GM13976 (cell line): ENCODE measurements at regions not wholly inside any gene's neighbourhood (a gene's known extent, or its start where the extent isn't known, plus 50 kb on each side); places are given as distances from the start of the nearest gene placed in this dataset.

Experiments
- DNase-seq: peaks from one replicate; pipeline ENCODE4 v3.0.0; 2012; ENCODE audit warnings: low spot score
- CTCF ChIP-seq: IDR thresholded peaks from 2 replicates; pipeline ENCODE4 v1.5.1; 2012; ENCODE audit warnings: borderline replicate concordance, mild to moderate bottlenecking; ENCODE audit not compliant: insufficient read depth; ENCODE audit errors: extremely low read depth, missing control alignments, control extremely low read depth
- in situ Hi-C: fragments of 300-500 bp; cut with MboI; formaldehyde crosslinking; loops from one replicate; pipeline ENCODE4 v1.12.0; 2022; ENCODE audit warnings: low sequenced_read_pairs, mixed read lengths, inconsistent platforms; ENCODE audit not compliant: unreplicated experiment

GRCh38 chr7:84362828-84363227 lies 168.2 kb upstream of the SEMA3A start:
- in situ Hi-C loops: no loop called here
- TF ChIP-seq CTCF: no peak
- no peak for DNase-seq

DNA sequence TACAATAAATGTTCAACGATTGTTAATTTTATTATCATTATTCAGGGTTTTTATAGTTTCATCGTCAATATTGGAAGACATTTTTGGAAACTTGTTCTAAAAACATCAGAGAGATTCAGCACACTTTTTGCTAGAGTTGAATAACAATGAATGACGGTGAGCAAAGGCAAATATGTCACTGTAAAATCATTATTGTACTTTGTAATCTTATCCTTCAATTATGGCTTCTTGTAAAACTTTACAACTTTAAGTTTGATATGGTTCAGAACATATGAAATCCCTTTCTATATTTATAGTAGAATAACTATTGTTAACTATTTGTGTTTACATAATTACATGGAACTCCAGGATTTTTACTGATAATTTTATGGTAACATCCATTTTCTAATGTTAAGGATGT lies 167.8 kb upstream of the SEMA3A start:
- no peak for TF ChIP-seq CTCF
- DNase-seq: no peak
- in situ Hi-C loops: no loop called here

- no peak for DNase-seq
- no peak for TF ChIP-seq CTCF
- in situ Hi-C loops: no loop called here
Measured at GRCh38 chr7:84354866-84355265, 160.3 kb upstream of the SEMA3A start.

DNA sequence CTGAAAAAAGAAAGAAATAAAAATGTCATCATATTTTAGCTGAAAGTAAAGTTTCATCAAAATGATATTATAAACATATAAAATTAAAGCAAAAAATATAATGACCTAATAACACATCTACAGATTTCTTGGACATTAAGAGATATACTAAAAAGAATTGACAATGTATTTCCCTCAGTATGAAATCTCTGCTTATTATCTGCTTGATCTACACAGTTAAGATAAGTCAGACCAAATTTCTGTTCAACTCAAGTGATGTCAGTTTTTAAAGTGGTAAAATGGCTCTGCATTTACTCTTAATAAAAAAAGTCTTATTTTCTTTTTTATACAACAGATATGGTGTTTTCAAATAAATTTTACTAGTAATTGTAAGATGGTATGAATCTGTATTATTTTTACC lies 159.4 kb upstream of the SEMA3A start:
- in situ Hi-C loops: no loop called here
- no peak for TF ChIP-seq CTCF

DNA sequence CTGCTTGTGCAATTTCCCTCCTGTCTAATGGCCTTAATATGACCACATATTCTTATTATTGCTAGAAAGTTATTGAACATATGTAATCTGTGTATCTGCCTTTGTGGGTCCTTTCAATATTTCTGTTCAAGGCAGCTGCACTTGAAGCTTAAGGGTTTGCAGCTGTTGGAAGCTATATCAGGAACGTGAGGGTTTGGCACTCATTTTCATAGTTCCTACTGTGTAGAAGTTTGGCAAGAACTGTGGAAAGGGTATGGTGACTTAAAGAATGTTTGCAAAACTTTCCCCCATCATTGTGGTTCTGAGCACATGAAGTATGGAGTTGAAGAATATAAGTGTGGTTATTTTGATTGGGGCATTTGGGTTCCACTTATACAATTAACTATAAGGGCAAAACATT lies 144.7 kb upstream of the SEMA3A start:
- in situ Hi-C loops: no loop called here
- no peak for TF ChIP-seq CTCF
- no peak for DNase-seq

More for the DNA sequence above, 159.4 kb upstream of the SEMA3A start:
- no peak for DNase-seq

DNA sequence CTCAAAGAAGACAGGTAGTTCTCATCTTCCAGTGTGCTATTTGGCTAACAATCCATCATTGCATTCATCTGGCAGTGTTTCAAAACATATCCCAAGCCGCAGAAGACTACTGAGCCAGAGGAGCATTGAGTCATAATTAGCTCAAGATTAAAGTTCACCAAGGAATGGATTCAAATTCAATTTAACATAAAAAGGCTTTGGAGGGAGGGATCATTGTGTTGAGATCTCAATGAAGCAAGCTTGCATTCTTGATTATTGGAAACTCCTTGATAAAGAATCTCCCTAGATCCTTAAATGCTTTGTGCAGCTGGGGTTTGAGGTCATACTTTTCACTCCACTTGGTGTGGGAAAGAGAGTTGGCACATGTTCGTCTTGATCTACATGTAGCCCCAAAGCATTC lies 142.8 kb upstream of the SEMA3A start:
- no peak for TF ChIP-seq CTCF
- DNase-seq: no peak
- in situ Hi-C loops: no loop called here

DNA sequence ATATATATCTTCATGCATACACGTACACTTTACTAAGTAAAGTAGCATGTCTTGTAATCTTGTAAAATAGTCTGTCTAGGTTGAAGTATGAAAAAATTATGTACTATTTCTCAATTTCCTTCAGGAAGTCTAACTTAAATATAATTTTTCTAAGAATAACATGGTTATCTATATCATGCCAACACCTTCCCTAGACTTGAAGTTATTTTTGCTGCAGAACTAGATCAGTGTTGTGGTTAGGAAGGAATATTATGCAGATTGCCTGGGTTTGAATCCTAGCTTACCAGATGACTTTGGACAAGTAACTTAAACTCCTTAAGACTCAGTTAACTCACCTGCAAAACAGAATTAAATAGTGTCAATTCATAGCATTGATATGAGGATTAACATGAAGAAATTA lies 142.2 kb upstream of the SEMA3A start:
- no peak for TF ChIP-seq CTCF
- DNase-seq: no peak
- in situ Hi-C loops: no loop called here
